Muscle layer of colon (tissue), 2 donors: ENCODE measurements at regions not wholly inside any gene's neighbourhood (a gene's known extent, or its start where the extent isn't known, plus 50 kb on each side); places are given as distances from the start of the nearest gene placed in this dataset.

Source experiments
- H3K27ac ChIP-seq: one replicate; pipeline ENCODE4 v1.7.0; 2013; ENCODE audit warnings: low read depth, mild to moderate bottlenecking, low read length, moderate library complexity
- H3K27me3 ChIP-seq, 2 donors: one replicate each; pipeline ENCODE4 v1.7.0; 2013; ENCODE audit warnings: low read length in 2 of 2, mild to moderate bottlenecking in 2 of 2; ENCODE audit not compliant: insufficient read depth in 2 of 2, control insufficient read depth in 1 of 2
- H3K36me3 ChIP-seq: one replicate; pipeline ENCODE4 v1.7.0; 2013; ENCODE audit warnings: mild to moderate bottlenecking, low read length; ENCODE audit not compliant: insufficient read depth
- H3K4me1 ChIP-seq: one replicate; pipeline ENCODE4 v1.7.0; 2013; ENCODE audit warnings: mild to moderate bottlenecking, low read length; ENCODE audit not compliant: insufficient read depth
- H3K4me3 ChIP-seq, 2 donors: one replicate each; pipeline ENCODE4 v1.7.0; 2013; ENCODE audit warnings: low read length in 2 of 2, low read depth in 1 of 2, mild to moderate bottlenecking in 1 of 2, moderate library complexity in 1 of 2
- H3K9ac ChIP-seq: one replicate; pipeline ENCODE4 v1.7.0; 2013; ENCODE audit warnings: low read length
- H3K9me3 ChIP-seq: one replicate; pipeline ENCODE4 v1.7.0; 2013; ENCODE audit warnings: mild to moderate bottlenecking, low read length
- donor health status: abdominal sarcoma.
- donor health status: Adenocarcinoma of cecum.

- Histone ChIP-seq H3K9ac (no peak overlapping the region), H3K36me3 (no peaks in the 10 kb centered on the region), H3K4me3 (no peak overlapping the region), H3K9me3 (no peaks in the 10 kb centered on the region), H3K27me3 (no peaks in the 10 kb centered on the region), H3K4me1 (no peaks in the 10 kb centered on the region), H3K27ac (no peak overlapping the region)
These were observed 842.3 kb downstream of the SLC6A15 start for GRCh38 chr12:84070292-84070691.

- no peaks in the 10 kb centered on the region for H3K36me3 ChIP-seq
- H3K4me3 ChIP-seq = no peak overlapping the region
- no peak overlapping the region for H3K9ac ChIP-seq
- no peaks in the 10 kb centered on the region for H3K4me1 ChIP-seq
- no peak overlapping the region for H3K27ac ChIP-seq
- no peaks in the 10 kb centered on the region for H3K27me3 ChIP-seq
- no peaks in the 10 kb centered on the region for H3K9me3 ChIP-seq
These were observed 842.9 kb downstream of the SLC6A15 start for GRCh38 chr12:84069699-84070098.

- H3K9me3 ChIP-seq = no peaks in the 10 kb centered on the region
- H3K36me3 ChIP-seq = no peaks in the 10 kb centered on the region
- no peak overlapping the region for H3K4me3 ChIP-seq
- H3K27ac ChIP-seq = no peak overlapping the region
- no peak overlapping the region for H3K9ac ChIP-seq
- H3K27me3 ChIP-seq = no peaks in the 10 kb centered on the region
- H3K4me1 ChIP-seq = no peaks in the 10 kb centered on the region
These were observed 843.4 kb downstream of the SLC6A15 start for GRCh38 chr12:84069198-84069597.

- Histone ChIP-seq H3K4me1 (no peaks in the 10 kb centered on the region), H3K4me3 (no peak overlapping the region), H3K27ac (no peak overlapping the region), H3K9ac (no peak overlapping the region), H3K9me3 (no peaks in the 10 kb centered on the region), H3K36me3 (no peaks in the 10 kb centered on the region), H3K27me3 (no peaks in the 10 kb centered on the region)
These were observed 854.5 kb downstream of the SLC6A15 start for GRCh38 chr12:84058136-84058535.

GRCh38 chr12:84054811-84055210 is 857.8 kb downstream of the SLC6A15 start:
- no peak overlapping the region for H3K4me3 ChIP-seq

GRCh38 chr12:84047881-84048280 is 864.7 kb downstream of the SLC6A15 start:
- no peak overlapping the region for H3K4me3 ChIP-seq
- H3K36me3 ChIP-seq = no peaks in the 10 kb centered on the region
- H3K27me3 ChIP-seq = no peaks in the 10 kb centered on the region
- H3K4me1 ChIP-seq = no peaks in the 10 kb centered on the region
- no peak overlapping the region for H3K9ac ChIP-seq
- no peak overlapping the region for H3K27ac ChIP-seq
- no peaks in the 10 kb centered on the region for H3K9me3 ChIP-seq

More at GRCh38 chr12:84054811-84055210, 857.8 kb downstream of the SLC6A15 start:
- H3K27me3 ChIP-seq = no peaks in the 10 kb centered on the region
- no peaks in the 10 kb centered on the region for H3K9me3 ChIP-seq
- H3K36me3 ChIP-seq = no peaks in the 10 kb centered on the region
- no peaks in the 10 kb centered on the region for H3K4me1 ChIP-seq
- no peak overlapping the region for H3K9ac ChIP-seq
- H3K27ac ChIP-seq = no peak overlapping the region

GRCh38 chr12:84046859-84047258 is 865.7 kb downstream of the SLC6A15 start:
- Histone ChIP-seq H3K4me3 (no peak overlapping the region), H3K9ac (no peak overlapping the region), H3K4me1 (no peaks in the 10 kb centered on the region), H3K36me3 (no peaks in the 10 kb centered on the region), H3K9me3 (no peaks in the 10 kb centered on the region), H3K27ac (no peak overlapping the region), H3K27me3 (no peaks in the 10 kb centered on the region)

- no peak overlapping the region for H3K27ac ChIP-seq
These were observed 869.2 kb downstream of the SLC6A15 start for GRCh38 chr12:84043355-84043754.

GRCh38 chr12:84038242-84038641 is 874.4 kb downstream of the SLC6A15 start:
- H3K36me3 ChIP-seq = no peaks in the 10 kb centered on the region
- H3K4me3 ChIP-seq = no peak overlapping the region
- no peak overlapping the region for H3K9ac ChIP-seq
- H3K9me3 ChIP-seq = no peaks in the 10 kb centered on the region
- H3K27me3 ChIP-seq = no peaks in the 10 kb centered on the region
- H3K4me1 ChIP-seq = no peaks in the 10 kb centered on the region
- H3K27ac ChIP-seq = no peak overlapping the region

More at GRCh38 chr12:84043355-84043754, 869.2 kb downstream of the SLC6A15 start:
- H3K9ac ChIP-seq = no peak overlapping the region
- no peaks in the 10 kb centered on the region for H3K36me3 ChIP-seq
- H3K4me1 ChIP-seq = no peaks in the 10 kb centered on the region
- no peaks in the 10 kb centered on the region for H3K27me3 ChIP-seq
- H3K4me3 ChIP-seq = no peak overlapping the region
- no peaks in the 10 kb centered on the region for H3K9me3 ChIP-seq

- no peak overlapping the region for H3K9ac ChIP-seq
- H3K4me3 ChIP-seq = no peak overlapping the region
- H3K4me1 ChIP-seq = no peaks in the 10 kb centered on the region
- no peaks in the 10 kb centered on the region for H3K9me3 ChIP-seq
- H3K27ac ChIP-seq = no peak overlapping the region
- no peaks in the 10 kb centered on the region for H3K36me3 ChIP-seq
- H3K27me3 ChIP-seq = no peaks in the 10 kb centered on the region
These were observed 875.7 kb downstream of the SLC6A15 start for GRCh38 chr12:84036912-84037311.

GRCh38 chr12:84035766-84036165 is 876.8 kb downstream of the SLC6A15 start:
- Histone ChIP-seq H3K9ac (no peak overlapping the region), H3K27me3 (no peaks in the 10 kb centered on the region), H3K4me3 (no peak overlapping the region), H3K4me1 (no peaks in the 10 kb centered on the region), H3K9me3 (no peaks in the 10 kb centered on the region), H3K27ac (no peak overlapping the region), H3K36me3 (no peaks in the 10 kb centered on the region)

- Histone ChIP-seq H3K36me3 (no peaks in the 10 kb centered on the region), H3K4me1 (no peaks in the 10 kb centered on the region), H3K9me3 (no peaks in the 10 kb centered on the region), H3K27me3 (no peaks in the 10 kb centered on the region), H3K27ac (no peak overlapping the region), H3K4me3 (no peak overlapping the region), H3K9ac (no peak overlapping the region)
These were observed 877.7 kb downstream of the SLC6A15 start for GRCh38 chr12:84034871-84035270.
